ENCODE measurements at regions not wholly inside any gene's neighbourhood (a gene's known extent, or its start where the extent isn't known, plus 50 kb on each side); places are given as distances from the start of the nearest gene placed in this dataset.

GRCh38 chr6:43981363-43981990 lies 145.8 kb downstream of the MRPL14 start:
- TF ChIP-seq CTCF (IDR thresholded peaks at IDR 0.05): no peak

GRCh38 chr6:43980004-43980795 lies 147.1 kb downstream of the MRPL14 start:
- Histone ChIP-seq H3K36me3 (no peaks in the 10 kb centered on the region), H3K27ac (no peak overlapping the region), H3K27me3 (peaks cover 56% of the 10 kb centered on the region), H3K9me3 (no peaks in the 10 kb centered on the region), H3K4me1 (ENCODE audit: control insufficient read depth in 1 of 2, insufficient read depth in 1 of 2, low read depth in 1 of 2, low read length in 1 of 2) (no peaks in the 10 kb centered on the region), H3K4me3 (ENCODE audit: low read depth in 1 of 2, low read length in 1 of 2) (no peak overlapping the region)
- TF ChIP-seq CTCF (IDR thresholded peaks at IDR 0.05): no peak

More at GRCh38 chr6:43981363-43981990, 145.8 kb downstream of the MRPL14 start:
- Histone ChIP-seq H3K4me1 (ENCODE audit: control insufficient read depth in 1 of 2, insufficient read depth in 1 of 2, low read depth in 1 of 2, low read length in 1 of 2) (no peaks in the 10 kb centered on the region), H3K36me3 (no peaks in the 10 kb centered on the region), H3K9me3 (no peaks in the 10 kb centered on the region), H3K27me3 (peaks cover 53% of the 10 kb centered on the region), H3K27ac (no peak overlapping the region), H3K4me3 (ENCODE audit: low read depth in 1 of 2, low read length in 1 of 2) (no peak overlapping the region)

DNA sequence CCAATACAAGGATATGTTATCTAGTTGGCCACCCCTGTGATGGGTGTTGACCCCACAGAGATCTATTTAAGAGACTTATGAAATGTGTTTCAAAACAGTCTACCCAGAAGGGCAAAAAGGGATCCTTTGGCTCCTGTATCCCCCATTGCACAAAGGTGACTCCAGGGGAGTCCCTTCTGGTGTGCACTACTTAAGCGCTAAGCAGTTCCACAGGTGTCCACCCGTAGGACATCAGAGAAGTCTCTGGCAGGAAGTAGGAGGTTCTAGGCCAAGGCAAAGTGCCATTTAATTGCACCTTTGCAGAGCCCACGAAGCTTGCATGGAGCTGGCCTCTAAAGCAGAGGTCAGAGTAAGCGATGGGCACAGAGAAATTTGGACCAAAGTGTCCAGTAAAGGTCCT lies 147.7 kb downstream of the MRPL14 start:
- no peak overlapping the region for H3K27ac ChIP-seq
- peaks cover 58% of the 10 kb centered on the region for H3K27me3 ChIP-seq
- H3K4me1 ChIP-seq (ENCODE audit: control insufficient read depth in 1 of 2, insufficient read depth in 1 of 2, low read depth in 1 of 2, low read length in 1 of 2): no peaks in the 10 kb centered on the region
- no peak overlapping the region for H3K4me3 ChIP-seq (ENCODE audit: low read depth in 1 of 2, low read length in 1 of 2)
- H3K36me3 ChIP-seq: no peaks in the 10 kb centered on the region
- no peak for TF ChIP-seq CTCF (IDR thresholded peaks at IDR 0.05)
- H3K9me3 ChIP-seq: no peaks in the 10 kb centered on the region

DNA sequence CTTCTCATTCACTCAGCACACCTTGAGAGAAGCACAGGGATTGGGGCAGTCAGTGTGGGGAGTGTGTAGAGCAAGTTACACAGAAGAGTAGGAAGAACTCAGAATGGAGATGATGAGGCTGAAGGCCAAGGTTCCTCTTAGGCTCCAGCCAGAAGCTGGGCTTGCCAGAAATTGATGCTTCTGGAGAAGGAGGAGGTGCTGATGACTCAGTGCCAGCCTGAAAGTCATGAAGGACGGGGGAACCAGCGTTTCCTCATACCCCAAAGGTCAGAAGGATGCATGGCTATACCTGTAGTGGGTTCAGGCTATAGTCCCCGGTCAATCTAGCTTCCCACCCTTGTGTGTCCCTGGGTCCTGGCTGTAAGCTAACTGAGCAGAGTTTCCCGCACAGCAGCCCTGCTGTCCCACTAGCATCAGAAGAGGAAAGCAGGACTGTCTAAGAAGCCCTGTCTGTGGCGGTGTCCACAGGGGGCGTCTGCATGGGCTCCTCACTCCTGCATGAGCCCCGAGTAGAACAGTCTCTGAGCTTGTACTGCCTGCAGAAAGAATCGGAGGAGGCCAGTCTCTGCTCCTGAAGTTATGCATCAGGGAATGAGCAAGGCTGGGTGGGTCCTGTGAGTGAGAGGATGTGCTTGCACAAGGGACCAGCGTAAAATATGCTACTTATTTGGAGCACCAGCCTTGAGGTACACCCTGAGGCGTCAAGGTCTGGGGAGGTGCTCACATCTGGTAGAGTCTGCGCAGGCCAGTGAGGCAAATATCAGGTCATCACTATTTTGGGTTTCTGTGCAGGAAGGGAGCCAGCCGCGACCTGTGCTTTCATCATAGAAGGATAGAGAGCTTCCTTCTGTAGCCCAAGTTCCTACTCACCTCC lies 148.5 kb downstream of the MRPL14 start:
- Histone ChIP-seq H3K36me3 (no peaks in the 10 kb centered on the region), H3K27ac (no peak overlapping the region), H3K4me1 (ENCODE audit: control insufficient read depth in 1 of 2, insufficient read depth in 1 of 2, low read depth in 1 of 2, low read length in 1 of 2) (no peaks in the 10 kb centered on the region), H3K4me3 (ENCODE audit: low read depth in 1 of 2, low read length in 1 of 2) (no peak overlapping the region), H3K9me3 (no peaks in the 10 kb centered on the region), H3K27me3 (peaks cover 66% of the 10 kb centered on the region)
- no peak for TF ChIP-seq CTCF (IDR thresholded peaks at IDR 0.05)

- Histone ChIP-seq H3K4me1 (ENCODE audit: control insufficient read depth in 1 of 2, insufficient read depth in 1 of 2, low read depth in 1 of 2, low read length in 1 of 2) (no peaks in the 10 kb centered on the region), H3K36me3 (no peaks in the 10 kb centered on the region), H3K27ac (no peak overlapping the region), H3K4me3 (ENCODE audit: low read depth in 1 of 2, low read length in 1 of 2) (no peak overlapping the region), H3K27me3 (peaks cover 71% of the 10 kb centered on the region), H3K9me3 (no peaks in the 10 kb centered on the region)
- no peak for TF ChIP-seq CTCF (IDR thresholded peaks at IDR 0.05)
Observed at GRCh38 chr6:43977404-43978111, 149.7 kb downstream of the MRPL14 start.

All from neutrophil (primary cell).